ENCODE measurements at regions not wholly inside any gene's neighbourhood (a gene's known extent, or its start where the extent isn't known, plus 50 kb on each side); places are given as distances from the start of the nearest gene placed in this dataset.

- ATAC-seq, result no peak
- peaks cover 33% of the 10 kb centered on the region for H3K4me1 ChIP-seq
- no peak for FAIRE-seq
- POLR2A ChIA-PET, result no interaction called here
- H3K4me3 ChIP-seq, result no peak overlapping the region
- no peaks in the 10 kb centered on the region for H3K9me3 ChIP-seq
- no peak for DNase-seq (ENCODE audit: low read depth in 1 of 2, low spot score in 1 of 2)
- CTCF ChIA-PET, result no interaction called here
- H3K4me2 ChIP-seq, result no peak overlapping the region
- 93% methylated on average over 5 of the region's 9 CpGs for WGBS (ENCODE audit: missing lambda C conversion rate)
- H3K27ac ChIP-seq, result peak overlapping the region; percentile 81 to 87; a peak in 4 of 6 replicates
- TF ChIP-seq, protein P1, sequence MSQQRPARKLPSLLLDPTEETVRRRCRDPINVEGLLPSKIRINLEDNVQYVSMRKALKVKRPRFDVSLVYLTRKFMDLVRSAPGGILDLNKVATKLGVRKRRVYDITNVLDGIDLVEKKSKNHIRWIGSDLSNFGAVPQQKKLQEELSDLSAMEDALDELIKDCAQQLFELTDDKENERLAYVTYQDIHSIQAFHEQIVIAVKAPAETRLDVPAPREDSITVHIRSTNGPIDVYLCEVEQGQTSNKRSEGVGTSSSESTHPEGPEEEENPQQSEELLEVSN (IDR thresholded peaks at IDR 0.05; ENCODE audit: borderline replicate concordance, low read depth), result no peak
- no peak for TF ChIP-seq GATA3 (IDR thresholded peaks at IDR 0.05; ENCODE audit: borderline replicate concordance)
These were observed 67.9 kb upstream of the CDH4 start for GRCh38 chr20:61184194-61184593.

DNA sequence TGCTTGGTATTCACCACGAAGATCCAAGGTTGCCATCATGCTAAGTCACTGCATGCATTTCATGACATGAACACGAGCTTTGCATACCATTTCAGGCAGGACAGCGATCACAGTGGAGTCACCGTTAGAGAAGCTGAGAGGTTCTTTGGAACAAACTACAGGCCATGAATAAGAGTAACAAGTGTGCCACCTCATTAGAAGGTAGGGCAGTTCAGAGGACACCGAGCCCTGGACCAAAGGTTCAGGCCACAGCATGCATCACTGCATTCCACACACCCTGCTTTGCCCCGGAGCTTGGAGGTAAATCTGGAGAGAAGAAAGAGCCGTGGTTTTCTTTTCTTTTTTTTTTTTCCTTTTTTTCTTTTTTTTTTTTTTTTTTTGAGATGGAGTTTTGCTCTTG is 66.9 kb upstream of the CDH4 start:
- Histone ChIP-seq H3K27ac (peak overlapping the region; percentile 81 to 87), H3K4me1 (peaks cover 33% of the 10 kb centered on the region), H3K9me3 (no peaks in the 10 kb centered on the region), H3K4me2 (peak overlapping the region; percentile 81; the same call in 2 of the 3 replicates), H3K4me3 (no peak overlapping the region)
- TF ChIP-seq CBX8 (IDR thresholded peaks at IDR 0.05) (no peak), JUN (IDR thresholded peaks at IDR 0.05) (no peak), HEYL (CRISPR knock-in tag; IDR thresholded peaks at IDR 0.05) (no peak), MAX (IDR thresholded peaks at IDR 0.05) (no peak), GATA3 (IDR thresholded peaks at IDR 0.05; ENCODE audit: borderline replicate concordance) (no peak), EP300 (IDR thresholded peaks at IDR 0.05) (no peak), ZNF302 (CRISPR knock-in tag; IDR thresholded peaks at IDR 0.05) (no peak), NR3C1 (IDR thresholded peaks at IDR 0.05) (no peak), CBX2 (IDR thresholded peaks at IDR 0.05; ENCODE audit: borderline replicate concordance, low read depth) (no peak), HDAC2 (IDR thresholded peaks at IDR 0.05) (no peak), ESRRA (IDR thresholded peaks at IDR 0.05; ENCODE audit: borderline replicate concordance, low read length) (no peak), JUNB (IDR thresholded peaks at IDR 0.05) (no peak), POLR2A (IDR thresholded peaks at IDR 0.05; ENCODE audit: low read length) (no peak), RARB (CRISPR knock-in tag; IDR thresholded peaks at IDR 0.05) (no peak), NFE2L2 (conservative IDR thresholded peaks at IDR 0.05; ENCODE audit: low read length) (no peak), PBX3 (IDR thresholded peaks at IDR 0.05) (no peak)
- TF ChIP-seq, protein P2, sequence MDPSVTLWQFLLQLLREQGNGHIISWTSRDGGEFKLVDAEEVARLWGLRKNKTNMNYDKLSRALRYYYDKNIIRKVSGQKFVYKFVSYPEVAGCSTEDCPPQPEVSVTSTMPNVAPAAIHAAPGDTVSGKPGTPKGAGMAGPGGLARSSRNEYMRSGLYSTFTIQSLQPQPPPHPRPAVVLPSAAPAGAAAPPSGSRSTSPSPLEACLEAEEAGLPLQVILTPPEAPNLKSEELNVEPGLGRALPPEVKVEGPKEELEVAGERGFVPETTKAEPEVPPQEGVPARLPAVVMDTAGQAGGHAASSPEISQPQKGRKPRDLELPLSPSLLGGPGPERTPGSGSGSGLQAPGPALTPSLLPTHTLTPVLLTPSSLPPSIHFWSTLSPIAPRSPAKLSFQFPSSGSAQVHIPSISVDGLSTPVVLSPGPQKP (IDR thresholded peaks at IDR 0.05; ENCODE audit: low read depth, low read length), result no peak
- WGBS (ENCODE audit: missing lambda C conversion rate), result 77% methylated on average over 7 of the region's 7 CpGs
- FAIRE-seq, result no peak
- ChIA-PET CTCF (interaction anchor here (0.9 to 3.8 kb wide), 9 partner anchors 24 to 78 kb away, joined by 3 to 17 read pairs (median 6); partner anchors contain the start of gene CDH4), POLR2A (interaction anchor here (1.9 kb wide), 1 partner anchor 67 kb away, joined by 20 read pairs; no protein-coding TSS in a partner anchor)
- DNase-seq (ENCODE audit: low read depth in 1 of 2, low spot score in 1 of 2), result no peak
- no peak for ATAC-seq

DNA sequence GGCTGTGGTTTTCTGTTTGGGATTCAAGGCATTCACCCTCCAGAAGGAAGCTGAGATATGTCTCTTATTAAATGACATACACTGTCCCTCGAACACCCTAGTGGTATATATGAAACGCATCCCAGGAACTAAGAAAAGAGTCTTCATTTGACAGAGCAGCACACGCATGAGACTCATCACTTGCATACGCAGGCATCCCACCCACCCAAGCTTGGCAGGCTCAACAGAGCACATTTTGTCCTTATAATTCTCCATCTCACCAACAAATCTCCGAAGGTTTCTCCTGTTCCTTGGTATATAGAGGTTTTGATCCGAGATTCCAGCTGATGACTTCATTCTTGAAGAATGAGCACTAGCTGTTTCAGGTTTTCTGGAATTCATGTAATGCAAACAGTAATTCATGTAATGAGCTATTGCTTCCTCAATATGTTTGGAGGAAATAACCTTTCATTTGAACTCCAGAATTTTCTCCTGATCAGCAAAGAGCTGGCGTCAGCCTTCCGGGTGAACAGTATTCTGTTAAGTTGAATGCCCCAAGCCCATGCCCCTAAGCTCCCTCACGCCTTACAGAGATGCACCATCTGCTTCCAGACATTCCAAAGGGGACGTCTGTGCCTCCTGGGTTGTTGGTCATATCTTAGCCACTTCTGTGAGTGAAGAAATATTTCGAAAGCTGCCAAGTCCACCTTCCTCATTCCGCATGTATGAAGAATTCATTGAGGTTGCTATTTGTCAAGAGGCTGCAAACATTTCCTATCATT is 66.0 kb upstream of the CDH4 start:
- peaks cover 39% of the 10 kb centered on the region for H3K4me1 ChIP-seq
- peak; percentile 94 for FAIRE-seq
- WGBS (ENCODE audit: missing lambda C conversion rate), result 5% methylated on average over 12 of the region's 12 CpGs
- no peaks in the 10 kb centered on the region for H3K9me3 ChIP-seq
- ATAC-seq, result peak; percentile 95 to 96
- no peak overlapping the region for H3K4me3 ChIP-seq
- CTCF ChIA-PET, result interaction anchor here (0.7 to 3.8 kb wide), 13 partner anchors 20 to 77 kb away, joined by 3 to 17 read pairs (median 3); partner anchors contain the start of gene CDH4
- peak overlapping the region; percentile 81 for H3K4me2 ChIP-seq
- peak overlapping the region; percentile 81 to 87 for H3K27ac ChIP-seq
- POLR2A ChIA-PET, result interaction anchor here (1.0 to 1.9 kb wide), 3 partner anchors 66 to 72 kb away, joined by 3 to 20 read pairs (median 7); partner anchors contain the start of gene CDH4
- DNase-seq (ENCODE audit: low read depth in 1 of 2, low spot score in 1 of 2), result peak; percentile 66 to 85
- TF ChIP-seq JUN (IDR thresholded peaks at IDR 0.05) (peak; percentile 43 to 63; a peak in 2 of 5 replicates), CEBPB (IDR thresholded peaks at IDR 0.05) (peak; percentile 60 to 80; a peak in 3 of 4 replicates), BCL3 (IDR thresholded peaks at IDR 0.05) (0 out of 3 replicates have a peak, but pooled peaks have one; percentile 21), SREBF2 (IDR thresholded peaks at IDR 0.05) (no peak), GATA3 (IDR thresholded peaks at IDR 0.05; ENCODE audit: borderline replicate concordance) (peak; percentile 78; the same call in 1 of the 2 replicates), MAFK (IDR thresholded peaks at IDR 0.05; ENCODE audit: partially characterized antibody) (peak; percentile 71), PBX3 (IDR thresholded peaks at IDR 0.05) (0 out of 2 replicates have a peak, but pooled peaks have one; percentile 20), EP300 (IDR thresholded peaks at IDR 0.05) (peak; percentile 57 to 82; a peak in 2 of 5 replicates), MAX (IDR thresholded peaks at IDR 0.05) (peak; percentile 59; the same call in 1 of the 2 replicates), JUNB (IDR thresholded peaks at IDR 0.05) (peak; percentile 74)
- TF ChIP-seq, protein P3, sequence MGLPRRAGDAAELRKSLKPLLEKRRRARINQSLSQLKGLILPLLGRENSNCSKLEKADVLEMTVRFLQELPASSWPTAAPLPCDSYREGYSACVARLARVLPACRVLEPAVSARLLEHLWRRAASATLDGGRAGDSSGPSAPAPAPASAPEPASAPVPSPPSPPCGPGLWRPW (IDR thresholded peaks at IDR 0.05), result no peak
- TF ChIP-seq, protein P4, sequence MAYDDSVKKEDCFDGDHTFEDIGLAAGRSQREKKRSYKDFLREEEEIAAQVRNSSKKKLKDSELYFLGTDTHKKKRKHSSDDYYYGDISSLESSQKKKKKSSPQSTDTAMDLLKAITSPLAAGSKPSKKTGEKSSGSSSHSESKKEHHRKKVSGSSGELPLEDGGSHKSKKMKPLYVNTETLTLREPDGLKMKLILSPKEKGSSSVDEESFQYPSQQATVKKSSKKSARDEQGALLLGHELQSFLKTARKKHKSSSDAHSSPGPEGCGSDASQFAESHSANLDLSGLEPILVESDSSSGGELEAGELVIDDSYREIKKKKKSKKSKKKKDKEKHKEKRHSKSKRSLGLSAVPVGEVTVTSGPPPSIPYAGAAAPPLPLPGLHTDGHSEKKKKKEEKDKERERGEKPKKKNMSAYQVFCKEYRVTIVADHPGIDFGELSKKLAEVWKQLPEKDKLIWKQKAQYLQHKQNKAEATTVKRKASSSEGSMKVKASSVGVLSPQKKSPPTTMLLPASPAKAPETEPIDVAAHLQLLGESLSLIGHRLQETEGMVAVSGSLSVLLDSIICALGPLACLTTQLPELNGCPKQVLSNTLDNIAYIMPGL (CRISPR knock-in tag; IDR thresholded peaks at IDR 0.05; ENCODE audit: borderline replicate concordance), result no peak
